ENCODE measurements at regions not wholly inside any gene's neighbourhood (a gene's known extent, or its start where the extent isn't known, plus 50 kb on each side); places are given as distances from the start of the nearest gene placed in this dataset.

DNA sequence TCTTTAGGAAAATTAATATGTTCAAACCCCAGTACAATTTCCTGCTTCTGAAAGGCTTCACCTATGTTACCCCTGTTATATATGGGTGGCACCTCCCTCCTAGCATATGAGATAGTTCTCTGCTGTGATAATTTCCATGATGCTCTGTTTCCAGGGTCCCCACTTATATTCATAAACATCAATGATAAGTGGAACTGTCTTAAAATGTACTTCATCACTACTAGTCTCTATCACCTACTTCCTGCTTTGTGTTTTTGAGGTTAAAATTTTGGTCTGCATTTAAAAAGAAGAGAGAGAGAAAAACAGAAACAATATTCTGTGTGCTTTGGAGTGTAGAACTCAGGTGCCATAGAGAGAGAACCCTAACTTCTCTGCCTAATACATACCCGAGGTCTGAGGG lies 234.7 kb downstream of the HTR1A start:
- DNase-seq (ENCODE audit: low read depth), result no peak

DNA sequence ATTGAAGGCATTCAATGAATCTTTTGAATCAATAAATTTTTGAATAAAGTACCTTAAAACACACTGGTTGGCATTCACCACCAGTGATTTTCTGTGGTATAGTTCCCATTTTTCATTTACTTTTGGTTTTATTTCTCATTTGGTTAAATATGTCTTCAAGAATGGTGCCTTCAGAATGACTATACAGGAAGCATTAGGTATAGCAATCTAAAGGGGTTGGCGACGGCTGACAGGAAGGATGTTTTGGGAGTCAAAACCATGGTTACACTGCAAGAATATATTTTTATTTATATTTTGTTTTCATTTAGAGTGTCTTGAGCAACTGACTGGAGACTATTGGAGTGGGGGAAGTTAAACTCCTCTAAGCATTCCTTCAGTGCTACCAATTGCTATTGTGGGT lies 235.7 kb downstream of the HTR1A start:
- no peak for DNase-seq (ENCODE audit: low read depth)

DNA sequence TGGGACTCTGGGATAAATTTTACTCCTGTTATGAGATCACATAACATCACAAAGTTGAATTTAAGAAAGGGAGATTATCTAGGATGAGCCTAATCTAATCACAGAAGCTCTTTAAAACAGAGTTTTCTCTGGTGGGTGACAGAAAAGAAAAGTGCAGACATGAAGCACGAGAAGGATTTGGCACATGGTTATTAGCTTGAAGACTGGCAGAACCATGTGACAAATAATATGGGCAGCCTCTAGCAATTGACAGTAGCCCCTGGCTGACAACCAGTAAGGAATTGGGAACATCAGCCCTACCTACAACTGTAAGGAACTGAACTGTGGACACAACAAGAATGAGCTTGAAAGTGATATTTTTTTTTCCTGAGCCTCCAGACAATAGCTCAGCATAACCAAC lies 243.1 kb downstream of the HTR1A start:
- DNase-seq (ENCODE audit: low read depth), result no peak

DNA sequence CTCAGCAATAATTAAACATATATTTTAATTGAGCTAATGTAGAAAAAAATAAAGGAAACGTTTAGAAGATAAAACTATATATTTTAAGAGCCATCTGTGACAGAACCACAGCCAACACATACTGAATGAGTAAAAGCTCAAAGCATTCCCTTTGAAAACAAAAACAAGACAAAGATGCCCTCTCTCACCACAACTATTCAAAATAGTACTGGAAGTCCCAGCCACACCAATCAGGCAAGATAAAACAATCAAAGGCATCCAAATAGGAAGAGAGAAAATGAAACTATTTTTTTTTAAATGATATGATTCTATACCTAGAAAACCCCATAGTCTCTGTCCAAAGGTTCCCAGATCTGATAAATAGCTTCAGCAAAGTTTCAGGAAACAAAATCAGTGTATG lies 262.0 kb downstream of the HTR1A start:
- DNase-seq (ENCODE audit: low read depth), result no peak

DNA sequence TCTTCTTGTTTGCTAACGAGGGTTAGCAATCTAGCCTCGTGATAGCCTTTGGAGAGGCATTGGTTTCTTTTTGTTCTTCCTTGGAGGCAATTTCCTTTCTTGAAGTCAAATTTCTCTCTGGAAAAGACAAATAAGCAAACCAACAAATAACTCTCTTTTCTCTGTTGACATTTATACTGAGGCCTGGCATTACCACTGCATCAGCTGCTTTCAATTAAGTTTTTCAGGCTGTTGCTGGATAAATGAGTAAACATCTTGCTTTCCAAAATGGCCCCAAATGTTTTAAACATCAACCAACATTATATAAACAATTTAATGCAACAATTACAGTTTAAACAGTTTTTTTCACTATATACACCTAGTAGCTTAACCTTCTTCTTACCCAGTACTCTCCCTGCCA lies 264.4 kb downstream of the HTR1A start:
- DNase-seq (ENCODE audit: low read depth), result no peak

DNA sequence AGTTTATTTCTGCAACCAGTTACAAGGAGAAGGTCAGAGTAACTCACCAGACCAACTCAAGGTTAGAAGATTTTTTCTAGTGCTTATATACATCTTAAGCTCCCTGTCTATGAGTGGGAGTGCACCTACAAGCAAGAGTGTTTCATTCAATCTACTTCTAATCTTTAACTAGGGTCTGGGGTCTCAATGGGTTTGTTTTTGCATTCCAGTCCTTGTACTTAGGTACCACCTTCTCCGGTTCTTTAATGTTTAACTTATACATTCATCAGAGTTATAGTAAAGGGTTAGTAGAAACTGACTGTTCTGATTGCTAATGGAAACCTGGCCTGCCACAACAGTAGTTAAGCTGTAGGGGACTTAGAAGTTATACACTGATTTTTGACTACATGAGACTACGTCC lies 271.7 kb downstream of the HTR1A start:
- DNase-seq (ENCODE audit: low read depth), result no peak

DNA sequence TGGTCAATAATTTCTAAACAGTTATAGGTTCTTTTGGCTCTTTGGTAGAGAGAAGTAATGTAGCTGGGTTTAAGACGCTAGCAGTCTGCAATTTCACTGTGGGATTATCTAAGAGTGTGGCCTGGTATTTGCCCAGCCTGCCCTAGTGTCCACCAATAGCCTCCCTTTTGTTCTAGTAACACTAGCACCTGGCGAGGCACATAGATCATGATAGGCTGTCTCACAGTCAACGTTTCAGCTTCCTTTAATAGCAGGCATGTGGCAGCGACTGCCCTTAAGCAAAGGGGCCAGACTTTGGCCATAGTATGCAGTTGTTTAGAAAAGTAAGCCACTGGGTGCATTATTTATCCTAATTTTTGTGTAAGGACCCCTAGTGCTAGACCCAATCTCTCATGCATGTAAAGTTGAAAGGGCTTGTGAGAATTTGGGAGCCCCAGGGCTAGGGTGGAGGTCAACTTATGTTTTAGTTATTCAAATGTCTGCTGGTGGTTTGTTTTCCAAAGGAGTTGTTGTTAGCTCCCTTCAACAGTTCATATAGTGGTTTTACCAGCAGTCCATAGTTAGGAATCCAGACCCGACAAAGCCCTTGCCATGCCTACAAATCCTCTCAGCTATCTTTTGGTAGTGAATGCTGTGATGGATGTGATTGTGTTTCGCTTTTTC lies 274.3 kb downstream of the HTR1A start:
- no peak for DNase-seq (ENCODE audit: low read depth)

DNA sequence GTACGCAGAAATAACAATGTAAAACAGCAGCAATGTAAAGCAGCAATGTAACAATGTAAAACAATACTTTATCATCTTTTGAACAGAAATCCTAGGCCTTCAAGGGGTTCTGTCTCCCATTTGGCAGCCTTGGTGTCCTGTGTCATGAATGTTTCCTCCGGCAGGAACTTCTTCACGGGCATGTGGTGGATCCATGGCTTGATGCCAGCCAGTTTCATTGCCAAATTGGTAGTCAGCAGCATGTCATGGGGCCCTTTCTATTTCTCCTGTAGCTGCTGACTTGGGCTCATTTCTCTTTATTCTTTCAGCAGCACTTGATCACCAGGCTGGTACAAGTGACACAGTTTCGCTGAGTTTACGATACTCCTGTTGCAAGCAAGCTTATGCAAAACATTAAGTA lies 275.3 kb downstream of the HTR1A start:
- DNase-seq (ENCODE audit: low read depth), result peak; percentile 0

DNA sequence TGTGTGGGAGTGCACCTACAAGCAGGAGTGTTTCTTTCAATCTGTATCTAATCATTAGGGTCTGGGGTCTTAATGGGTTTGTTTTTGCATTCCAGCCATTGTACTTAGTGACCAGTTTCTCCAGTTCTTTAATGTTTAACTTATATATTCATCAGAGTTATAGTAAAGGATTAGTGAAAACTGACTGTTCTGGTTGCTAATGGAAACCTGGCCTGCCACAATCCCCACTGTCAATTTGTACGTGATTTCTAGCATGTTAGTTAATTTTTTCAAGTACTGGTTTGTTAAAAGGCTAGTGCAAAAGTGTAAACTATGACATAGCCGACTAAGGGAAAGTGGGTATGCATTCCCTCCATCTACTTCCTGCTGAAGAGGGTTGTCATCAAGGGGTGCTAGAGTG lies 276.1 kb downstream of the HTR1A start:
- DNase-seq (ENCODE audit: low read depth), result no peak

DNA sequence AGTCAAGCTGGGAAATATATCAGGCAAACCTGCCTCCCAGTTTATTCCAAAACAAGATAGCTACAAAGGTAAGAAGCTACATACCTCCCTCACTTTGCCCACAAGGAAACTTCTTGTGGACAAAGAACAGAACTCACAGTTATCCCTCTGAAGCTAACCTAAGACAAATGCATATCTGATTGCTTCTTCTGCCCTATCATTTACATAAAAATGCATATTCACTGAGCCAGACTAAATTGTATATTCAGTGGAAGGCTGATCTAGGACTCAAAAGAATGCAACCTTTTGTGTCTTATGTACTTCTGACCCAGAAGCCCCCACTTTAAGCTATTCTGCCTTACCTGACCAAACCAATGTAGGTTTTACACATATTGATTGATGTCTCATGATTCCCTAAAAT lies 276.8 kb downstream of the HTR1A start:
- no peak for DNase-seq (ENCODE audit: low read depth)

DNA sequence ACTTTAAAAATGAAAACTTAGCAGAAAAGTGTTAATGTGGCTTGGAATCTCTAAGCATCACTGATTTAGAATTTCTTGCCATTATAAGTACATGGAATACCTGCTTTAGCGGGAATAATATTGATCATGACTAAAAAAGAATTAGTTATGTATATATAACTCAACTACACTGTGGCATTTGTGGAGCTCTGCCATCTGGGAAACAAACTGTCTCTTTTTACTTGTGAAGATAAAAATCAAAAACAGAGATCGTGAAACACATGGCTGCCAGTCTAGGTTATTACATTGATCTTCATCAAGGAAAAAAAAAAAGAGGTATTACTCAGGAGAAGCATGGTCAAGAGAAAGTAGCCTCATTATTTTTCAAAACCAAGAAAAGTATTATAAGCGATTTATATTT lies 287.4 kb downstream of the HTR1A start:
- DNase-seq (ENCODE audit: low read depth), result no peak

DNA sequence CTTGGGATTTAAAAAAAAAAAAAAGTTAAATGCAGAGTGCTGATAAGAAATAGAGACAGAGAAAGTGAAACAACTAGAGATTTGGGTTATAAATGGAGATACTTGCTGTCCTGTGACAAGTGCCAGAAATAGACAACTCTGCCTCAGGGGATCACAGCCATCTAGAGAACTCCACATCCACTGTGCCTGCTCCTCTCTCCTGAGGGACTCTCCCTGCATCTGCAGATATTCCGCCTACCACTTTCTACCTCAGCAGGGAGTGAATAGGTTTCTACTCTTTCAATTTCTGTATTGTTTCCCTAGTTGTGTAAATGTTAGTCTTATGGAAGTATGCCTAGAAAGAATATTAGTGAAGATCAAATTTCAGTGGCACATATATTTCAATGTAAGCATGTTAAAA lies 307.2 kb downstream of the HTR1A start:
- no peak for DNase-seq (ENCODE audit: low read depth)

DNA sequence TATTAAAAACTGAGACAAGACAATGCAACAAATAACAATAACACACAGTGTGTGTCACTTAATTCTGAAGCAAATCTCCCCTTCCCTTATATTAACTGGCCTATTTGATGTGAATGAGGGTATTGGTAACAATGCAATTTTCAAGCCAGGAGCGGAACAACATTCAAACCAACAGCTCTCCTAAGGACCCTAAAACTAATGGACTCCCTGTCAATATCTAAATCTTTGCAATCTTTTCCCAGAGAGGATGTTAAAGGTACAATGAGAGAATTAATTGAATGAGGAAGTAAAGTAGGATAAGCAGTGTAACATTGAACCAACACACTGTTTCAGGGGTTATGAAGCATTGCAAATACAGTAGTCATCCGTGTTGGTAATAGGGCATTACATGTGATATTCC lies 311.7 kb downstream of the HTR1A start:
- DNase-seq (ENCODE audit: low read depth), result no peak

DNA sequence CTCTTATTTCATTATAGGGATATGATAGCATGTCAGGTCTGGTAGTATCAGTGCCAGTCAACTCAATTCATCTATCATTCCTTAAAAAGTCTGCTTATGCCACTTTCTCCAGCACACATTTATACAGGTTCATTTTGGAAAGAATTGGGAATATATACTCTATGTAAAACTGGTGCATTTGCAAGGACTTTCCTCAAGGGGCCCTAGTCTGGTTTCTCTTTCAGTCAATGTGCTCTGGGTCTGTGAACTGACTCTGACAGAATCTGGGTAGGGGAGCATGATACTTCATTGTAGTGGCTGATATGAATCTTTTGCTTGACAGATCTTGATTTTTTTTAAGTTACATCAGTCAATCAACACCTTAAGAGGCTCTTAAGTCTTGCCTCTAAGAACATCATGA lies 313.9 kb downstream of the HTR1A start:
- no peak for DNase-seq (ENCODE audit: low read depth)

DNA sequence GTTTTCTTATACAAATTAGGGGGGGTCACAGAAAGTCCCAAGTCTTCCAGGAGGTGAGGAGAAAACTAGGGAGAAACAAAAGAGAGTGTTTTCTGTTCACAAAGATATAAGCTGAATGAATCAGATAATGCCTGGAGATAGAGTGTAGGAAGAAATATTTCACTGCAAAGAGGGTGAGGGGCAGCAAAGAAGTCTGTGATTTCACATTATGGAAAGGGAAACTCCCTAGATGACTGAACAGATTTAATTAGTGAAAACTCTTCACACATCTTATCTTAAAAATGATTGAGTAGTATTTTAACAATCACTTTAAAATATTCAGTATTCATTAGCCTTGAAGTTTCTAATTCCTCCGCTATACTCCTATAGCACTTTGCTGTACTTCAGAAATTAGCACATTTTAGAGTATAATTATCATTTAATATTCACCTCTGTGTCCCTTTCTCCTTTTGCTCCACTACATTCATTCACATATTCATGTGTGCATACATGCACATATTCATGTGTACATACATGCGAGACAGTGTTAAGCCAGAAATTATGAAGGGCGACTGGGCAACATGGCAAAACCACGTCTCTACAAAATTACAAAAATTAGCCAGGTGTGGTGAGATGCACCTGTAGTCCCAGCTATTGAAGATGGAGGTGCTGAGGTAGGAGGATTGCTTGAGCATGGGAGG lies 332.2 kb downstream of the HTR1A start:
- DNase-seq (ENCODE audit: low read depth), result no peak

DNA sequence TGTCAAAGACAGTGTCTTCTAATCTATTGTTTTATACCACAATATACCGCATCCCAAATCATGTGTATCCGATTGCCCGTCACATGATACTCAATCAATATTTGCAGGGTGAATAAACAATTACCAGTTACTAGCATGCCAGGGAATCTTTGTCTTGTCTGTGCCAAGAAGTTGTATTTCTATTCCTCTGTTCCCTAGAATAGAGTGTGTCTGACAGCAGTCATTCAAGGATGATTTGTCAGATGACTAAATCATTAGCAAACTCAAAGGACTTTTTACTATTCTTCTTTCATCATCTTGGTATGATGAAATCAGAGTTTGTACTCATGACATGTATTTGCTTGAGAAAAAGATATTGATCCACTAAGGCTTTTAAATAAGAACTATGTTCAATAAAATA lies 348.8 kb downstream of the HTR1A start:
- no peak for DNase-seq (ENCODE audit: low read depth)

DNA sequence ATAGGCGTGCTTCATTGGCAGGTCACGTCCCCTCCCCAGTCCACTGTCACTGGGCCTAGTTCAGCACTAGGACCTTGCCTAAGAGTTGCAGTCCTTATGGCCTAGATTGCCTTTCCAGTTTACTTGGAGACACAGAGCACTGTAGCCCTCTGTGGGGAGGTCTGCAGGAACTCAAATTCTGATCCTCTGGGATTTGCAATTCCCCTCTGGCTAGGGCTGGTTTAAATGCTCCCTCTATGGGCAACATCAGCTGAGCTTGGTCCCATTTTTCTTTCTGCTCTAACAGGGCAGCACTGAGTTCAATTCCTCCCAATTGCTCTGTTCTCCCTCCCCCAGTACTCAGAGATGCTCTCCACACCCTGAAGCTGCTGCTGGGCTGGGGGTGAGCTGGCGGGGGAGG lies 358.2 kb downstream of the HTR1A start:
- DNase-seq (ENCODE audit: low read depth), result no peak

DNA sequence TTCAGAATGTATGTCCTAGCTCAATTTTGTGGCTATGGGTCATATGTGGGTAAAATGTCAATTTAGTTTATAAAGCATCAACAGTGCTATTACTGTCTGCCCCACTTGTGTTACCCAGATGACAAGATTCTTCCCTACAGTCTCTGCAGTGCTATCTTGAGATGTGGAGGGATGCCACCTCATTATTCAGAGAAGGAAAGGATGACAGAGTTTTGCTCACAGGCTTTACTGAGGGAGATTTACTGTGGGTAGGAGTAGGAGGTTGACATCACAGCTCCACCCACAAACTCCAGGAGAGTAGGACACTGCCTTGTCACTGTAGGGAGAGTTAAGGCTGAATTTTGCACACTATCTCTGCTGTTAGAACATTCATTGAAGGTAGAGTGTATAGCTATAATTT lies 359.3 kb downstream of the HTR1A start:
- no peak for DNase-seq (ENCODE audit: low read depth)

DNA sequence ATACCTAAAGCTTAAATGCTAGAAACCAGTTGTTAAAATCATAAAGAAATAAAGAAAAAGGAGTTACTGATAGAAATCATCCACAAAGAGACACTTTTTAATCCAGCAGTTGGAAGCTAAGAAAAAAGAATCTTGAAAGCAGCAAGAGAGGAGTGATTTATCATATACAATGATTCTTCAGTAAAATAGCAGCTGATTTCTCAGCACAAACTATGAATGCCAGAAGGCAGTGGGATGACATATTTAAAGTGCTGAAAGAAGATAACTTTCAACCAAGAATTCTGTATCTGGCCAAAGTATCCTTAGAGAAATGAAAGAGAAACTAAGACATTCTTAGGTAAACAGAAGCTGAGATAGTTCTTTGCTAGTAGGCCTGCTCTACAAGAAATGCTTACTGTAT lies 366.0 kb downstream of the HTR1A start:
- no peak for DNase-seq (ENCODE audit: low read depth)

DNA sequence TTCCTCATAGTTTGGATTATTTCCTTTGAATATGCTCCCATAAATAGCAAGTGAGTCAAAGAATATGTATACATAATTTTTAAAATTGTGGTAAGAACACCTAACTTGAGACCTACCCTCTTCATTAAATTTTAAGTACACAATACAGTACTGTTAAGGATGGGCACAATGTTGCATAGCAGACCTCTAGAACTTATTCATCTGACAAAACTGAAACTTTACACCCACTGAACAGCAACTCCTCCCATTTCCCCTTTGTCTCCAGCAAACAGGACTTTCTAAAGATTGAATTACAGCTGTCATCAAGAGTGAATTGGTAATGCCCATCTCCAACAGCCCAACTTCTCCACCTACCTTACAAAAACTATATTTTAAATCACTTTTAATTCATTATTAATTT lies 388.9 kb downstream of the HTR1A start:
- DNase-seq (ENCODE audit: low read depth), result no peak

DNA sequence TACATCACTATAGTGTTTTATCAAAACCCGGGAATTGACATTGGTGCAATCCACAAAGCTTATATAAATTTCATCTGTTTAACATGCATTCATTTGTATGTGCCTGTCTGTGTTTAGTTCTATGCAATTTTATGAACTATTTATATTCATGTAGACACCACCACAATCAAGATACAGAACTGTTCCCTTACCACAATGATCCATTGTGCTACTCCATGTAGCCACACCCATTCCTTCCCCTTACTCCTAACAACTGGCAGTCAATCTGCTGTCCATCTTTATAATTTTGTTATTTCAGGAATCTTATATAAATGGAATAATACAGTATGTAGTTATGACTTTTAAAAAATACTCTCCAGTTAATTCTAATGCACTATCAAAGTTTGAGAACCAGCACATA lies 389.5 kb downstream of the HTR1A start:
- DNase-seq (ENCODE audit: low read depth), result no peak

DNA sequence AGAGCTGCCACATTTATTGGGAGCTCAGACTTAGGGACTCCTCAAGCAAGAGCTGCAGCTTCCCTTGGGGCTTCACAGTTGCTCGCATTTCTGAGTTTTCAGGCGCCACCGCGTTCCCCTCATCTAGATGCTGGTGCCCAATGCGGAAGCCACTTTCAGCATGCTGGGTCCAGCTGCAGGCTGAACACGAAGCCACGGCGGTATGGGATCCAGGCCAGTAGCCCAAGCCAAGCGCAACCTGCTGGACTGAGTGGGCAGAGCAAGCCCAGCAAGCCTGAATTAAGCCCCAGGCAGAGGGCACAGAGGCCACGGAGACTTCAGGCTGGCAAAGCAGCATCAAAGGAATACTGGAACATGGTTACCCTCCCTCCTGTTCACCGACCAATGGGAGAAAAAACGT lies 391.5 kb downstream of the HTR1A start:
- DNase-seq (ENCODE audit: low read depth), result no peak

DNA sequence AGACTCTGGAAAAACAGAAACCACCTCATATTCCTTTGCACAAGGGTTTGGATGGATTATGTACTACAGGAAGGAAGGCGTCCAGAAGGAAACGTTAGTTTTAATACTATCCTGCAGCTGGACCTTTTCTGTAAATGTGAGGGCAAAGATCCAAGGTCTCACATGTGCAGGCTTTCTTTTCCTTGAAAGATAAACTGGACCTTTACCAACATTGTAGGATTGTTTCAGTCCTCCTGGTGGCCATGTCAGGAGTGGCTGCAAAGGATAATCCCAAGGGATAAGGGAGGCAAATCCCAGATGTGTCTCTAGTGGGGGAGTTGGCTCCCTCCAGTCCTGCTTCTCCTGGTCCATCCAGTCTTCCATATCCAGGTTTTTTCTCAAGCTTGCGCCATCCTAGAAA lies 397.5 kb downstream of the HTR1A start:
- DNase-seq (ENCODE audit: low read depth), result peak; percentile 1
